Spleen (tissue), 11 donors: ENCODE measurements at regions not wholly inside any gene's neighbourhood (a gene's known extent, or its start where the extent isn't known, plus 50 kb on each side); places are given as distances from the start of the nearest gene placed in this dataset.

Source experiments
- DNase-seq: peaks from one replicate; pipeline ENCODE4 v3.0.0-alpha.2; 2020
- H3K27ac ChIP-seq, 8 donors: fragments of 200-600 bp; sonication (generic) in 7 of 8; 1 replicate in 4 of 8; 2 replicates in 4 of 8; pipeline versions ENCODE4 v1.5.0 to v1.8.0; 2016 to 2021; ENCODE audit warnings: inconsistent platforms in 4 of 8, mild to moderate bottlenecking in 4 of 8, moderate library complexity in 1 of 8
- H3K27me3 ChIP-seq, 7 donors: fragments of 200-600 bp; sonication (generic) in 6 of 7; replicated peaks in 1 of 7; 1 replicate in 4 of 7; 2 replicates in 3 of 7; pipeline versions ENCODE4 v1.5.0 to v1.8.0; 2016 to 2021; ENCODE audit warnings: inconsistent platforms in 3 of 7, mild to moderate bottlenecking in 1 of 7
- H3K36me3 ChIP-seq, 6 donors: fragments of 200-600 bp; sonication (generic) in 5 of 6; 1 replicate in 4 of 6; 2 replicates in 2 of 6; pipeline versions ENCODE4 v1.5.0 to v1.8.0; 2016 to 2021; ENCODE audit warnings: inconsistent platforms in 2 of 6
- H3K4me1 ChIP-seq, 6 donors: fragments of 200-600 bp; sonication (generic) in 5 of 6; 1 replicate in 3 of 6; 2 replicates in 3 of 6; pipeline versions ENCODE4 v1.5.0 to v1.8.0; 2016 to 2021; ENCODE audit warnings: inconsistent platforms in 3 of 6
- H3K4me3 ChIP-seq, 8 donors: fragments of 200-600 bp; sonication (generic) in 7 of 8; 1 replicate in 4 of 8; 2 replicates in 4 of 8; pipeline versions ENCODE4 v1.5.0 to v1.8.0; 2016 to 2021; ENCODE audit warnings: inconsistent platforms in 4 of 8, mild to moderate bottlenecking in 4 of 8, moderate library complexity in 2 of 8
- H3K9me3 ChIP-seq, 8 donors: fragments of 200-600 bp; sonication (generic) in 7 of 8; 1 replicate in 4 of 8; 2 replicates in 4 of 8; pipeline versions ENCODE4 v1.5.0 to v1.8.0; 2016 to 2021; ENCODE audit warnings: inconsistent platforms in 4 of 8
- POLR2A ChIP-seq, 3 donors: fragments of 450-650 bp; IDR thresholded peaks; one replicate each; pipeline ENCODE4 v1.5.1; 2017; ENCODE audit warnings: antibody characterized with exemption in 3 of 3, mild to moderate bottlenecking in 1 of 3
- POLR2AphosphoS5 ChIP-seq, 3 donors: sonication (generic); formaldehyde crosslinking; IDR thresholded peaks; one replicate each; pipeline ENCODE4 v1.5.1; 2017; ENCODE audit warnings: antibody characterized with exemption in 3 of 3
- WGBS, 5 donors: extraction: QIAGEN DNeasy Blood & Tissue Kit in 3 of 5; methylation state at CpG; one replicate each; pipeline versions ENCODE4 v1.1.5 to v1.1.7; 2013 to 2018; 5-methylcytosine and 5-hydroxymethylcytosine counted together
- intact Hi-C: fragments of 100-400 bp; cut with DNase I; formaldehyde crosslinking; loops from one replicate; pipeline ENCODE4 v1.15.0; 2023; ENCODE audit warnings: low total_unique reads
- TF ChIP-seq, protein P1 (sequence below), 11 experiments: fragments of 200-600 bp in 7 of 11; fragments of 450-650 bp in 4 of 11; sonication (generic) in 4 of 11; IDR thresholded peaks in 8 of 11; conservative IDR thresholded peaks in 3 of 11; 1 replicate in 7 of 11; 2 replicates in 4 of 11; pipeline versions ENCODE4 v1.4.0 to v1.8.0; 2016 to 2021; ENCODE audit warnings: antibody characterized with exemption in 11 of 11, inconsistent platforms in 4 of 11, mild to moderate bottlenecking in 1 of 11
- donor health status: healthy with polysubstance abuse.
- donor health status: DM: no; HTN: no; CAD: no; lungs with moderate emphysema.
- donor health status: DM: no; HTN: no; CAD: no.
- donor health status: Bipolar disorder and iron deficiency.
- donor health status: healthy.
- donor health status: DM: no; HTN: no; CAD: no.
- donor health status: DM: yes; HTN: yes; CAD: no.

DNA sequence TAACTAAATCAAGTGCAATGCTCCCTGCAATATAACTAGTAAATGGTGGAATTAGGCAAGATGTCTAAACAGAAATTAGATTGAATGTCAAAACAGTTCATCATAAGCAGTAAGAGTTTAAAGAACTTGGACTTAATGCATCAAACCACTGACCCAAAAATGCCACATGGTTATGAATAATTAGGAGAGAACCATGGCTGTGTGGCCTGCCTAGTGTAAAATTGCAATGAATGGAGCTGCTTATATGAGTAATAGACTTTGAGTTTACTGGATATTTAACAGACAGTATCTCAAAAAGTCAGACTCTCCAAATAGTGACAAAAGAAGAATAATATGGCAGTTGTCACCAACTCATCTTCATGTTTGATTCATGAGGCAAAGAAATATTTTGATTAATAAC lies 101.6 kb upstream of the COL5A2 start:
- H3K9me3 ChIP-seq: peaks cover 0 to 6% (median 0%) of the 10 kb centered on the region in 8 donors
- no peaks in the 10 kb centered on the region for H3K36me3 ChIP-seq
- H3K27me3 ChIP-seq: no peaks in the 10 kb centered on the region
- intact Hi-C loops: no loop called here
- TF ChIP-seq POLR2A (IDR thresholded peaks at IDR 0.05): no peak
- TF ChIP-seq, protein P1, sequence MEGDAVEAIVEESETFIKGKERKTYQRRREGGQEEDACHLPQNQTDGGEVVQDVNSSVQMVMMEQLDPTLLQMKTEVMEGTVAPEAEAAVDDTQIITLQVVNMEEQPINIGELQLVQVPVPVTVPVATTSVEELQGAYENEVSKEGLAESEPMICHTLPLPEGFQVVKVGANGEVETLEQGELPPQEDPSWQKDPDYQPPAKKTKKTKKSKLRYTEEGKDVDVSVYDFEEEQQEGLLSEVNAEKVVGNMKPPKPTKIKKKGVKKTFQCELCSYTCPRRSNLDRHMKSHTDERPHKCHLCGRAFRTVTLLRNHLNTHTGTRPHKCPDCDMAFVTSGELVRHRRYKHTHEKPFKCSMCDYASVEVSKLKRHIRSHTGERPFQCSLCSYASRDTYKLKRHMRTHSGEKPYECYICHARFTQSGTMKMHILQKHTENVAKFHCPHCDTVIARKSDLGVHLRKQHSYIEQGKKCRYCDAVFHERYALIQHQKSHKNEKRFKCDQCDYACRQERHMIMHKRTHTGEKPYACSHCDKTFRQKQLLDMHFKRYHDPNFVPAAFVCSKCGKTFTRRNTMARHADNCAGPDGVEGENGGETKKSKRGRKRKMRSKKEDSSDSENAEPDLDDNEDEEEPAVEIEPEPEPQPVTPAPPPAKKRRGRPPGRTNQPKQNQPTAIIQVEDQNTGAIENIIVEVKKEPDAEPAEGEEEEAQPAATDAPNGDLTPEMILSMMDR (IDR thresholded peaks at IDR 0.05 in 8 of 11, conservative IDR thresholded peaks at IDR 0.05 in 3 of 11): no peak
- no peak overlapping the region for H3K4me3 ChIP-seq
- H3K27ac ChIP-seq: no peak overlapping the region
- DNase-seq: no peak
- no peaks in the 10 kb centered on the region for H3K4me1 ChIP-seq

DNA sequence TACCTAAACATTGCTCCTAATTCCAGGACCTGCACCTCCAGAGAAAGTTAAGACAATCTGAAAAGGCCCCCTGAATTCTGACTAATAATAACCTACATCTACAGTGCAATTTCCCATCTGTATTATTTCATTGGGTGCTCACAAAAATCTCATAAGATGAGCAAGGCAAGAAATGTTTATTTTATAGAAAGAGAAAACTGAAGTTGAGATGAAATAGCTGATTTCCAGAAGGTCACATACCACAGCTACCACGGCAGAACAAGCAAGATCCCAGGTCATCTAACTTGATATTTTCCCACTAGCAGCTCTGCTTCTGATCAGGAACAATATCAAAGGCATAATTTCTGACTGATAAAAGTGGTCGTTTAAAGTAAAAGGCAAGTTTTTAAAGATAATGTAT lies 105.8 kb upstream of the COL5A2 start:
- Histone ChIP-seq H3K27ac (no peak overlapping the region), H3K4me1 (no peaks in the 10 kb centered on the region)
- intact Hi-C loops: no loop called here

DNA sequence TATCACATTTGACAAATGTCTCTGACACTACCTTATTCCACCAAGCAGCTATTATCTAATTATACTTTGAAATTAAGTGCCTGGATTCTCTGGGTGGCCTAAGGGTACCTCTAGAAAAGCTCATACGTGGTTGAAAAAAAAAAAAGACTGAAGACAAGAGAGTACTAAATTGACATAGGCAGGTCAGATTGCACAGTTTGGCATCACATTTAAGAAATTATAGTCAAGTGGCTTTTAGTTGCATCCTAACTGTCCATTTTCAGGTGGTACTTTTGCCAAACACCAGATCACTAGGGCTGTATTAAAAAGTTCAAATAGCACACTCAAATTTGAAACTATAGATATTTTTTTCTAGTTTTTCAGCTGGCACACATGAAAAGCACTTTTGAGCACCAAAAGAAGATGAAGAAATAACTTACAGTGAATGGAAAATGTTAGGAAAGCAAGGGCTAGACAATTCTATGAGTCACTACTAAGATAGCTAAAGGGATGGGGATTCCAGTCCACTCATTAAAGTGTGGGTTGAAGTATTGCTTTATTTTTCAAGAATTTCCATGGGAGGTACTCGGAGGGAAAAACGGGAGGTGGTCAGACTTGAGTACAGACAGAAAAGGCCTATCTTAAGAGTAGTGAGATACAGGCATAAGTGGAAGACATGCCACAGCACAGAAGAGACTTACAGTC lies 106.5 kb upstream of the COL5A2 start:
- Histone ChIP-seq H3K4me1 (no peaks in the 10 kb centered on the region), H3K9me3 (peaks cover 0 to 12% (median 7%) of the 10 kb centered on the region in 8 donors), H3K4me3 (no peak overlapping the region), H3K36me3 (no peaks in the 10 kb centered on the region), H3K27me3 (no peaks in the 10 kb centered on the region), H3K27ac (no peak overlapping the region)
- TF ChIP-seq POLR2AphosphoS5 (IDR thresholded peaks at IDR 0.05): no peak
- no peak for TF ChIP-seq POLR2A (IDR thresholded peaks at IDR 0.05)
- TF ChIP-seq, protein P1 (IDR thresholded peaks at IDR 0.05 in 8 of 11, conservative IDR thresholded peaks at IDR 0.05 in 3 of 11): no peak
- 68 to 83% (median 80%) methylated on average over 3 of the region's 3 CpGs for WGBS, 5 donors
- DNase-seq: no peak
- intact Hi-C loops: no loop called here

More for the DNA sequence above, 105.8 kb upstream of the COL5A2 start:
- no peaks in the 10 kb centered on the region for H3K36me3 ChIP-seq
- H3K27me3 ChIP-seq: no peaks in the 10 kb centered on the region
- H3K4me3 ChIP-seq: no peak overlapping the region
- no peak for TF ChIP-seq POLR2A (IDR thresholded peaks at IDR 0.05)
- TF ChIP-seq, protein P1 (IDR thresholded peaks at IDR 0.05 in 8 of 11, conservative IDR thresholded peaks at IDR 0.05 in 3 of 11): no peak
- no peak for TF ChIP-seq POLR2AphosphoS5 (IDR thresholded peaks at IDR 0.05)
- 67 to 83% (median 71%) methylated on average over 2 of the region's 2 CpGs for WGBS, 5 donors
- H3K9me3 ChIP-seq: peaks cover 0 to 11% (median 7%) of the 10 kb centered on the region in 8 donors
- DNase-seq: no peak

DNA sequence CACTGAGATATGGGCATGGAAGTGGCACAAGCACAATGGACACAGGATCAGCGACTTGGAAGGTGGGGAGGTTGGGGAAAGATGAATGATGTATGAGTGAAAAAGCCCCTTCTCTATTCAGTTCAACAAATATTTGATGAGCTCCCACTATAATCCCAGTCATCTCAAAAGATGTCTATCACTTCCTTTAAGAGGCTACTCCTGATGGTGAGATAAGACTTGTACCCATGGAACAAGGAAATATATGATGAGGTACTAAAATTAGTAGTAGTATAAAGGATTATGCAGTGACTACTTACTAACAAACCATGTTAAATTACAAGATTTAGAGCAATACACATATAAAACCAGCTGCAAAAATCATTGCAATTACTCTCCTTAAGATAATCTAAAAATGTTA lies 107.8 kb upstream of the COL5A2 start:
- intact Hi-C loops: no loop called here
- WGBS, 5 donors: 50 to 62% (median 60%) methylated on average over 1 of the region's 1 CpG
- H3K27me3 ChIP-seq: no peaks in the 10 kb centered on the region
- peaks cover 0 to 12% (median 7%) of the 10 kb centered on the region in 8 donors for H3K9me3 ChIP-seq
- no peak for DNase-seq
- H3K4me3 ChIP-seq: no peak overlapping the region
- no peak for TF ChIP-seq POLR2A (IDR thresholded peaks at IDR 0.05)
- TF ChIP-seq, protein P1 (IDR thresholded peaks at IDR 0.05 in 8 of 11, conservative IDR thresholded peaks at IDR 0.05 in 3 of 11): no peak
- no peak for TF ChIP-seq POLR2AphosphoS5 (IDR thresholded peaks at IDR 0.05)
- no peak overlapping the region for H3K27ac ChIP-seq
- H3K4me1 ChIP-seq: no peaks in the 10 kb centered on the region
- no peaks in the 10 kb centered on the region for H3K36me3 ChIP-seq
